Activated T-helper 17 cell treated with anti-CD3 and anti-CD28 coated beads, Interleukin-2, amount 50 U/mL, for 72 hours (primary cell): ENCODE measurements at regions not wholly inside any gene's neighbourhood (a gene's known extent, or its start where the extent isn't known, plus 50 kb on each side); places are given as distances from the start of the nearest gene placed in this dataset.
"Not testable (repeated sequence)": the region's sequence is repeated elsewhere in the genome, so short reads cannot be mapped to it uniquely, and the experiment has no call there.

Experiments used
- ATAC-seq: fragments of 150-1000 bp; cut with Tn5 transposase; replicated peaks from 2 replicates; pipeline ENCODE4 v1.10.0; 2021; ENCODE audit warnings: mild to moderate bottlenecking, moderate library complexity
- H3K27ac Mint-ChIP-seq: one replicate; pipeline ENCODE4 v1.8.0; 2022; ENCODE audit warnings: mixed read lengths
- H3K27me3 Mint-ChIP-seq: one replicate; pipeline ENCODE4 v1.8.0; 2022; ENCODE audit warnings: mixed read lengths
- H3K36me3 Mint-ChIP-seq: one replicate; pipeline ENCODE4 v1.8.0; 2022; ENCODE audit warnings: low read depth, mild to moderate bottlenecking, mixed read lengths
- H3K4me1 Mint-ChIP-seq: one replicate; pipeline ENCODE4 v1.8.0; 2022; ENCODE audit warnings: mixed read lengths
- H3K4me3 Mint-ChIP-seq: one replicate; pipeline ENCODE4 v1.8.0; 2022; ENCODE audit warnings: mild to moderate bottlenecking, mixed read lengths
- H3K9me3 Mint-ChIP-seq: one replicate; pipeline ENCODE4 v1.8.0; 2022; ENCODE audit warnings: mixed read lengths

GRCh38 chr2:128414351-128414750 lies 95.7 kb upstream of the HS6ST1 start:
- Mint-ChIP-seq H3K27me3 (peaks cover 3% of the 10 kb centered on the region), H3K4me1 (no peaks in the 10 kb centered on the region)
- no peak for ATAC-seq

DNA sequence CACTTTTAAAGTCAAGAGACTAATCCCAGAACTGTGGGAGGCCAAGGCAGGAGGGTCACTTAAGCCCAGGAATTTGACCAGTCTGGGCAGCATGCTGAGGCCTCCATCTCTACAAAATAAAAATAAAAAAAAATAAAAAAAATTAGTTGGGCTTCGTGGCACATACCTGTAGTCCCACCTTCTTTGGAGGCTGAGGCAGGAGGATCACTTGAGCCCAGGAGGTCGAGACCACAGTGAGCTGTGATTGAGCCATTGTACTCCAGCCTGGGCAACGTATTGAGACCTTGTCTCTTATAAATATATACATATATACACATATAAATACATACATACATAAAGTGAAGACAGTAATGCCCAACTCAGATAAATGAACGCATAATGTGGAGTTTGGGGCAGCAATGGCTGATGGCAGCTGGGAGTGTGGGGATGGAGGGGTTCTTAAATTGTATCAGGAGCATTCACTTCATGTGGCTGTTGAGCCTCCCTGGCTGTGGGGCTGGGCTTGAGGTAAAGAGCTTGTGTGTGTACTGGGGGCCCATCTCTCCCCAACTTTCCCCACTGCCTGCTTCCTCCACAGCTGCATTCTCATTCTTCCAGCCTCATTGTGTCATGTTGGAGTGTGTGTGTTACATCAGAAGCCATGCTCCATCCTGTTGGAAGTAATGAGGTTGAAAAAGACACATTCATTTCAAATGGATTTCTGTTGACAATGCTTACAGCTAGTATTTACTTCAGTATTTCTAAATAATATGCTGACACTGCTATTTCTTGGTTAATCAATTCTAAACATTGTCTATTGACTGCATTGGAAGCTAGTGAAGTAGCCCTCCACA lies 96.5 kb upstream of the HS6ST1 start:
- H3K27me3 Mint-ChIP-seq, result peaks cover 3% of the 10 kb centered on the region
- no peaks in the 10 kb centered on the region for H3K4me1 Mint-ChIP-seq
- H3K36me3 Mint-ChIP-seq, result no peaks in the 10 kb centered on the region
- no peak overlapping the region for H3K27ac Mint-ChIP-seq
- ATAC-seq, result no peak
- H3K9me3 Mint-ChIP-seq, result no peaks in the 10 kb centered on the region
- no peak overlapping the region for H3K4me3 Mint-ChIP-seq

More at GRCh38 chr2:128414351-128414750, 95.7 kb upstream of the HS6ST1 start:
- Mint-ChIP-seq H3K27ac (no peak overlapping the region), H3K36me3 (no peaks in the 10 kb centered on the region), H3K4me3 (no peak overlapping the region), H3K9me3 (no peaks in the 10 kb centered on the region)

GRCh38 chr2:128415779-128416061 lies 97.1 kb upstream of the HS6ST1 start:
- H3K4me1 Mint-ChIP-seq, result no peaks in the 10 kb centered on the region
- no peak overlapping the region for H3K27ac Mint-ChIP-seq
- no peaks in the 10 kb centered on the region for H3K9me3 Mint-ChIP-seq
- H3K36me3 Mint-ChIP-seq, result no peaks in the 10 kb centered on the region
- no peak for ATAC-seq
- no peak overlapping the region for H3K4me3 Mint-ChIP-seq
- H3K27me3 Mint-ChIP-seq, result no peaks in the 10 kb centered on the region

GRCh38 chr2:128416109-128416785 lies 97.6 kb upstream of the HS6ST1 start:
- Mint-ChIP-seq H3K9me3 (no peaks in the 10 kb centered on the region), H3K36me3 (no peaks in the 10 kb centered on the region), H3K4me3 (no peak overlapping the region), H3K27ac (no peak overlapping the region), H3K27me3 (peaks cover 5% of the 10 kb centered on the region), H3K4me1 (no peaks in the 10 kb centered on the region)
- ATAC-seq, result no peak

DNA sequence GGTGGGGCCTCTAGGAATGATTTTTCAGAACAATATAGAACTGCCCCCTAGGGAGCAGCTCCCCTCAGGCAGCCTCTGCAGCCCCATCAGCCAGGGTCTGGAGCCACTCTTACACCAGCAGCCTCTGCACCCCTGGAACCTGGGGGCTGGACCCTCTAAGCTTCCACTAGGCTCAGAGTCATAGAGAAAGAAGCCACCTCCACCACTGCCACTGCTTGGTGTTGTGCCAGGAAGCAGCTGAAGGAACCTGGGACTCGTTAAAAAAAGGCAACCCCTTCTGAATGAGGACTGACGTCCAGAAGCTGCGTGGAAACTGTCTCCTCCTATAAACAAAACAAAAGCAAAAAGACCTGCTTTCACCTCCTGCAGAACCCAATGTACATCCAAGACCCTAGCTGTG lies 98.1 kb upstream of the HS6ST1 start:
- Mint-ChIP-seq H3K4me3 (no peak overlapping the region), H3K36me3 (no peaks in the 10 kb centered on the region), H3K9me3 (no peaks in the 10 kb centered on the region), H3K4me1 (no peaks in the 10 kb centered on the region), H3K27me3 (peaks cover 6% of the 10 kb centered on the region), H3K27ac (no peak overlapping the region)
- ATAC-seq, result no peak

DNA sequence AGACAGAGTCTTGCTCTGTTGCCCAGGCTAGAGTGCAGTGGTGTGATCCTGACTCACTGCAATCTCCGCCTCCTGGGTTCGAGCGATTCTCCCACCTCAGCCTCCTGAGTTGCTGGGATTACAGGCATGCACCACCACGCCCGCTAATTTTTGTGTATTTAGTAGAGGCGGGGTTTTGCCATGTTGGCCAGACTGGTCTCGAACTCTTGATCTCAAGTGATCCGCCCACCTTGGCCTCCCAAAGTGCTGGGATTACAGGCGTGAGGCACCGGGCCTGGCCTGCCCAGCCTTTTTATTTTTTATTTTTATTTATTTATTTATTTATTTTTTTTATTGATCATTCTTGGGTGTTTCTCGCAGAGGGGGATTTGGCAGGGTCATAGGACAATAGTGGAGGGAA lies 98.6 kb upstream of the HS6ST1 start:
- not testable (repeated sequence) for H3K4me3 Mint-ChIP-seq, H3K27ac Mint-ChIP-seq, H3K27me3 Mint-ChIP-seq, H3K36me3 Mint-ChIP-seq, ATAC-seq, H3K9me3 Mint-ChIP-seq, H3K4me1 Mint-ChIP-seq

DNA sequence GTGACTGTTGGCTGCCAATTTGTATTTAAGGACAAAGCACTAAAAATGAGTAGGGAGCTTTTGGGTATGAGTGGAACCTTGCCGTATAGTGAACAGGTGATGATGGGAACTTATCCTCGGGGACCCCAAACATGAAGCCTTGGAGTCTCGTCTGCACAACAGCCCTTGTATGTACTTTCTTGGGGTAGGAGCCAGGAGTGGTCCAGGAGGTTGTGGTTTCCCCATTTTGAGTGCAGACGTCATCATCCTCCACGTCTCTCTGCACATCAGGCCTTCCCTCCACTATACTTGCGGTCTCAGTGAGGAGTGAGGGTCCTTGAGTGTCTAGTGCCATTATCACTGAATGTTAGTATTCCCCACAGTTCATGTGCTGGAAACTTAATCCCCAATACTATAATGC lies 101.5 kb upstream of the HS6ST1 start:
- no peak for ATAC-seq
- no peaks in the 10 kb centered on the region for H3K9me3 Mint-ChIP-seq
- H3K27me3 Mint-ChIP-seq, result peaks cover 9% of the 10 kb centered on the region
- no peak overlapping the region for H3K27ac Mint-ChIP-seq
- no peaks in the 10 kb centered on the region for H3K36me3 Mint-ChIP-seq
- H3K4me3 Mint-ChIP-seq, result no peak overlapping the region
- no peaks in the 10 kb centered on the region for H3K4me1 Mint-ChIP-seq

- no peak for ATAC-seq
- H3K27me3 Mint-ChIP-seq, result peaks cover 9% of the 10 kb centered on the region
- no peak overlapping the region for H3K27ac Mint-ChIP-seq
- H3K4me3 Mint-ChIP-seq, result no peak overlapping the region
- H3K4me1 Mint-ChIP-seq, result no peaks in the 10 kb centered on the region
- no peaks in the 10 kb centered on the region for H3K36me3 Mint-ChIP-seq
- H3K9me3 Mint-ChIP-seq, result no peaks in the 10 kb centered on the region
Observed at GRCh38 chr2:128420776-128421175, 102.1 kb upstream of the HS6ST1 start.

- Mint-ChIP-seq H3K27me3 (peaks cover 9% of the 10 kb centered on the region), H3K4me1 (no peaks in the 10 kb centered on the region), H3K4me3 (no peak overlapping the region), H3K9me3 (no peaks in the 10 kb centered on the region), H3K27ac (no peak overlapping the region), H3K36me3 (no peaks in the 10 kb centered on the region)
- no peak for ATAC-seq
Observed at GRCh38 chr2:128421286-128421685, 102.6 kb upstream of the HS6ST1 start.

DNA sequence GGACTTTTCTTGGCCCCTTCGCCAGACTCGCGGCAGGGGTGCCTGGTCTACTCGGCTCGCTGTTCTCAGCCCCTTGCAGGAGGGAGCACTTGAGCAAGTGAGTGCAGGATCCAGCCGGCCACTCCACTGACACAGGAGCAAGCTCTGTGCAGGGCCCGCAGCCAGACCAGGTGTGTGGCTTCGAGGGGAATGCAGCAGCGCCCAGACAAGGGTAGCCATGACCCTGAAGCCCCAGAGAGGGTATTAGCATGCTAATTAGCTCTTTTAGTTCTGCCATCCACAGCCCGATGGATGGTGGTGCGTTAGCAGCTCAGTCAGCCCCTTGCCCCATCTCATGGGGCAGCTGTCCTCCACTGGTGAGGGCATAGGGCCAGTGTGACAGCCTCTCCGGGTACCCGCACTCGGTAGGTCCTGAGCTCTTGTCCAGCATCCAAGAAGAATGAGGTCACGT lies 103.2 kb upstream of the HS6ST1 start:
- Mint-ChIP-seq H3K4me1 (no peaks in the 10 kb centered on the region), H3K27ac (no peak overlapping the region), H3K27me3 (peaks cover 9% of the 10 kb centered on the region), H3K9me3 (no peaks in the 10 kb centered on the region), H3K36me3 (no peaks in the 10 kb centered on the region), H3K4me3 (no peak overlapping the region)
- no peak for ATAC-seq

- H3K4me3 Mint-ChIP-seq, result no peak overlapping the region
- no peaks in the 10 kb centered on the region for H3K9me3 Mint-ChIP-seq
- peaks cover 14% of the 10 kb centered on the region for H3K27me3 Mint-ChIP-seq
- no peaks in the 10 kb centered on the region for H3K4me1 Mint-ChIP-seq
- H3K27ac Mint-ChIP-seq, result no peak overlapping the region
- H3K36me3 Mint-ChIP-seq, result no peaks in the 10 kb centered on the region
- ATAC-seq, result no peak
Observed at GRCh38 chr2:128422571-128422970, 103.9 kb upstream of the HS6ST1 start.

DNA sequence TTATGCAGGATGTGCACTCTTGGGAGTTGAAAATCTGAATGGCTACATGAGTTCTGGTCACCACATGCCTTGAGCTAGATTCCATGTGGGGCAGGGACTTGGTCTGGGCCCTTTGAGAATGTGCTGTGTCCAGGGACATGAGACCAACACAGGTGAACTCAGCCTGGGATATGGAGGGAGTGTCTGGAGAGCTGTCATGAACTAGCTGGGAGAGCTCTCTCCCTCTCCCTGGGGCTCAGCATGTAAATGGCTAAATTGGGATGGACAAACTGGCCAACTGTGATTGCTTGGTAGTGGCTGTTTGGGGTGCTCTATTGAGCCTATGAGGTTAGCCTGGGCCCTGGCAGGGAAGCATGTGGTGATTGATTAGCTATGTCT lies 105.1 kb upstream of the HS6ST1 start:
- no peak for ATAC-seq
- Mint-ChIP-seq H3K36me3 (no peaks in the 10 kb centered on the region), H3K4me1 (no peaks in the 10 kb centered on the region), H3K4me3 (no peak overlapping the region), H3K9me3 (no peaks in the 10 kb centered on the region), H3K27ac (no peak overlapping the region), H3K27me3 (peaks cover 14% of the 10 kb centered on the region)

GRCh38 chr2:128424406-128425171 lies 105.9 kb upstream of the HS6ST1 start:
- Mint-ChIP-seq H3K4me1 (no peaks in the 10 kb centered on the region), H3K4me3 (no peak overlapping the region), H3K36me3 (no peaks in the 10 kb centered on the region), H3K27ac (no peak overlapping the region), H3K9me3 (peaks cover 6% of the 10 kb centered on the region), H3K27me3 (peaks cover 18% of the 10 kb centered on the region)
- ATAC-seq, result no peak

DNA sequence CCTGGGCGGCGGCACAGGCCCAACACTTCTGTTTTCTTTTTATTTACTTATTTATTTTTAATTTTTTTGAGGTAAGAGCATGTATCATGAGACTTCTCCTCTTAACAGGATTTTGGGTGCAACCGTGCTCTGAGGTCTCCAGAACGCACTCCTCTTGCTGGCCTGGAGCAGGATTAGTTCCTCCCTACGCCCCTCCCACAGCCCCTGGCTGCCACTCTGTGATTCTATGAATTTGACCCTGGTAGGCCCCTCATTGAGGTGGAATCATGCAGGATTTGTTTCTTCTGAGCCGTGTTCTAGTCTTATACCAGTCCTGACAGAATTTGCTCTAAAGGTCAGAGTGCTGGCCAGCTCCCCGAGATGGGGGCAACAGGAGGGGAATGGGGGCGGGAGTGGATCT lies 106.5 kb upstream of the HS6ST1 start:
- no peak for ATAC-seq
- Mint-ChIP-seq H3K27ac (no peak overlapping the region), H3K27me3 (peaks cover 20% of the 10 kb centered on the region), H3K4me1 (no peaks in the 10 kb centered on the region), H3K4me3 (no peak overlapping the region), H3K36me3 (no peaks in the 10 kb centered on the region), H3K9me3 (peaks cover 10% of the 10 kb centered on the region)
